Upper lobe of right lung (tissue), 1 donor: ENCODE measurements at regions not wholly inside any gene's neighbourhood (a gene's known extent, or its start where the extent isn't known, plus 50 kb on each side); places are given as distances from the start of the nearest gene placed in this dataset.

Source experiments
- ATAC-seq: fragments of 200-7000 bp; cut with Tn5 transposase; one replicate; pipeline ENCODE4 v1.9.1; 2020; ENCODE audit warnings: mild to moderate bottlenecking, moderate library complexity
- DNase-seq: peaks from one replicate; pipeline ENCODE4 v3.0.0-alpha.2; 2020
- H3K27ac ChIP-seq: fragments of 200-600 bp; one replicate; pipeline ENCODE4 v1.8.0; 2022
- H3K27me3 ChIP-seq: fragments of 200-600 bp; one replicate; pipeline ENCODE4 v1.8.0; 2022; ENCODE audit warnings: mild to moderate bottlenecking
- H3K36me3 ChIP-seq: fragments of 200-600 bp; one replicate; pipeline ENCODE4 v1.8.0; 2022
- H3K4me1 ChIP-seq: fragments of 200-600 bp; one replicate; pipeline ENCODE4 v1.8.0; 2022
- H3K4me3 ChIP-seq: fragments of 200-600 bp; one replicate; pipeline ENCODE4 v1.8.0; 2022; ENCODE audit warnings: mild to moderate bottlenecking
- H3K9me3 ChIP-seq: fragments of 200-600 bp; one replicate; pipeline ENCODE4 v1.8.0; 2022
- CTCF ChIP-seq: fragments of 200-600 bp; IDR thresholded peaks from one replicate; pipeline ENCODE4 v1.8.0; 2022; ENCODE audit warnings: antibody characterized with exemption
- intact Hi-C: fragments of 100-400 bp; cut with DNase I; formaldehyde crosslinking; loops from one replicate; pipeline ENCODE4 v1.11.0; 2022
- donor health status: DM: no; HTN: yes; CAD: no; lungs with severe emphysema.

GRCh38 chr6:141866731-141867497 is 265.8 kb upstream of the GJE1 start:
- Histone ChIP-seq H3K27me3 (no peaks in the 10 kb centered on the region), H3K4me3 (no peak overlapping the region), H3K9me3 (no peaks in the 10 kb centered on the region), H3K36me3 (no peaks in the 10 kb centered on the region), H3K27ac (no peak overlapping the region), H3K4me1 (no peaks in the 10 kb centered on the region)
- TF ChIP-seq CTCF = no peak
- DNase-seq (no peak), ATAC-seq (no peak)
- intact Hi-C loops = no loop called here

- intact Hi-C loops = no loop called here
- no peak overlapping the region for H3K4me3 ChIP-seq
- H3K27me3 ChIP-seq = no peaks in the 10 kb centered on the region
- no peak for ATAC-seq
- H3K27ac ChIP-seq = no peak overlapping the region
- TF ChIP-seq CTCF = no peak
- H3K36me3 ChIP-seq = no peaks in the 10 kb centered on the region
- no peaks in the 10 kb centered on the region for H3K9me3 ChIP-seq
- no peaks in the 10 kb centered on the region for H3K4me1 ChIP-seq
- no peak for DNase-seq
Measured at GRCh38 chr6:141851063-141851462, 281.7 kb upstream of the GJE1 start.

- no peak for DNase-seq
- no peaks in the 10 kb centered on the region for H3K36me3 ChIP-seq
- no peak overlapping the region for H3K27ac ChIP-seq
- TF ChIP-seq CTCF = no peak
- no peak overlapping the region for H3K4me3 ChIP-seq
- H3K4me1 ChIP-seq = no peaks in the 10 kb centered on the region
- no peak for ATAC-seq
- H3K27me3 ChIP-seq = no peaks in the 10 kb centered on the region
- no peaks in the 10 kb centered on the region for H3K9me3 ChIP-seq
- intact Hi-C loops = no loop called here
Measured at GRCh38 chr6:141848029-141848890, 284.5 kb upstream of the GJE1 start.

GRCh38 chr6:141846639-141847038 is 286.1 kb upstream of the GJE1 start:
- Histone ChIP-seq H3K36me3 (no peaks in the 10 kb centered on the region), H3K9me3 (no peaks in the 10 kb centered on the region), H3K4me3 (no peak overlapping the region), H3K27ac (no peak overlapping the region), H3K27me3 (no peaks in the 10 kb centered on the region), H3K4me1 (no peaks in the 10 kb centered on the region)
- intact Hi-C loops = no loop called here
- ATAC-seq (no peak), DNase-seq (no peak)
- no peak for TF ChIP-seq CTCF

GRCh38 chr6:141843178-141843834 is 289.4 kb upstream of the GJE1 start:
- ATAC-seq (no peak), DNase-seq (no peak)
- intact Hi-C loops = no loop called here
- TF ChIP-seq CTCF = no peak
- Histone ChIP-seq H3K9me3 (no peaks in the 10 kb centered on the region), H3K27ac (no peak overlapping the region), H3K27me3 (no peaks in the 10 kb centered on the region), H3K4me3 (no peak overlapping the region), H3K4me1 (no peaks in the 10 kb centered on the region), H3K36me3 (no peaks in the 10 kb centered on the region)
